Parathyroid adenoma (tissue), 2 donors: ENCODE measurements at regions not wholly inside any gene's neighbourhood (a gene's known extent, or its start where the extent isn't known, plus 50 kb on each side); places are given as distances from the start of the nearest gene placed in this dataset.

ENCODE experiments used
- H2AFZ ChIP-seq: fragments of 300-600 bp; sonication (generic); one replicate; pipeline ENCODE4 v1.7.0; 2017; ENCODE audit warnings: antibody characterized with exemption, mild to moderate bottlenecking
- H3K27ac ChIP-seq: fragments of 300-600 bp; sonication (generic); one replicate; pipeline ENCODE4 v1.7.0; 2017
- H3K27me3 ChIP-seq: fragments of 300-600 bp; sonication (generic); one replicate; pipeline ENCODE4 v1.7.0; 2017; ENCODE audit warnings: low read length; ENCODE audit not compliant: control insufficient read depth, insufficient read depth
- H3K36me3 ChIP-seq: fragments of 300-600 bp; sonication (generic); one replicate; pipeline ENCODE4 v1.7.0; 2017; ENCODE audit warnings: low read length; ENCODE audit not compliant: control insufficient read depth, insufficient read depth
- H3K4me1 ChIP-seq: fragments of 300-600 bp; sonication (generic); one replicate; pipeline ENCODE4 v1.7.0; 2017; ENCODE audit warnings: control low read depth
- H3K4me2 ChIP-seq: fragments of 300-600 bp; sonication (generic); one replicate; pipeline ENCODE4 v1.7.0; 2017; ENCODE audit warnings: low read length
- H3K4me3 ChIP-seq: fragments of 300-600 bp; sonication (generic); one replicate; pipeline ENCODE4 v1.7.0; 2017; ENCODE audit warnings: low read depth, low read length
- H3K79me2 ChIP-seq: fragments of 300-600 bp; sonication (generic); one replicate; pipeline ENCODE4 v1.7.0; 2017; ENCODE audit warnings: control low read depth
- H3K9ac ChIP-seq: fragments of 300-600 bp; sonication (generic); one replicate; pipeline ENCODE4 v1.7.0; 2017; ENCODE audit warnings: mild to moderate bottlenecking
- H3K9me3 ChIP-seq: fragments of 300-600 bp; sonication (generic); one replicate; pipeline ENCODE4 v1.7.0; 2017; ENCODE audit warnings: low read length; ENCODE audit not compliant: control insufficient read depth
- TF ChIP-seq, protein P1 (sequence below): fragments of 300-600 bp; sonication (generic); IDR thresholded peaks from one replicate; pipeline ENCODE4 v1.7.0; 2017; ENCODE audit warnings: antibody characterized with exemption, mild to moderate bottlenecking
- donor health status: primary hyperparathyroidism.

DNA sequence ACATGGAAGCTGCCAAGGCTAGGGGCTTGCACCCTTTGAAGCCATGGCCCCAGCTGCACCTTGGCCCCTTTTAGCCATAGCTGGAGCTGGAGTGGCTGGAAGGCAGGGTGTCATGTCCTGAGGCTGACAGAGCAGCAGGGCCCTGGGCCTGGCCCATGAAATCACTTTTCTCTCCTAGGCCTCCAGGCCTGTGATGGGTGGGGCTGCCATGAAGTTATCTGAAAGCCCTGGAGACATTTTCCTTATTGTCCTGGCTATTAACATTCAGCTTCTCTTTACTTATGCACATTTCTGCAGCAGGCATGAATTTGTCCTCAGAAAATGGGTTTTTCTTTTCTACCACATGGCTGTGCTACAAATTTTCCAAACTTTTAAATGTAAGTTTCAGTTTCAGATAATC, 106.9 kb upstream of the ELMO1 start:
- Histone ChIP-seq H3K27me3 (no peaks in the 10 kb centered on the region), H2AFZ (no peak overlapping the region), H3K4me2 (no peak overlapping the region), H3K4me3 (no peak overlapping the region), H3K4me1 (no peaks in the 10 kb centered on the region), H3K36me3 (no peaks in the 10 kb centered on the region), H3K9ac (no peak overlapping the region), H3K9me3 (no peaks in the 10 kb centered on the region), H3K79me2 (no peaks in the 10 kb centered on the region), H3K27ac (no peak overlapping the region)
- TF ChIP-seq, protein P1, sequence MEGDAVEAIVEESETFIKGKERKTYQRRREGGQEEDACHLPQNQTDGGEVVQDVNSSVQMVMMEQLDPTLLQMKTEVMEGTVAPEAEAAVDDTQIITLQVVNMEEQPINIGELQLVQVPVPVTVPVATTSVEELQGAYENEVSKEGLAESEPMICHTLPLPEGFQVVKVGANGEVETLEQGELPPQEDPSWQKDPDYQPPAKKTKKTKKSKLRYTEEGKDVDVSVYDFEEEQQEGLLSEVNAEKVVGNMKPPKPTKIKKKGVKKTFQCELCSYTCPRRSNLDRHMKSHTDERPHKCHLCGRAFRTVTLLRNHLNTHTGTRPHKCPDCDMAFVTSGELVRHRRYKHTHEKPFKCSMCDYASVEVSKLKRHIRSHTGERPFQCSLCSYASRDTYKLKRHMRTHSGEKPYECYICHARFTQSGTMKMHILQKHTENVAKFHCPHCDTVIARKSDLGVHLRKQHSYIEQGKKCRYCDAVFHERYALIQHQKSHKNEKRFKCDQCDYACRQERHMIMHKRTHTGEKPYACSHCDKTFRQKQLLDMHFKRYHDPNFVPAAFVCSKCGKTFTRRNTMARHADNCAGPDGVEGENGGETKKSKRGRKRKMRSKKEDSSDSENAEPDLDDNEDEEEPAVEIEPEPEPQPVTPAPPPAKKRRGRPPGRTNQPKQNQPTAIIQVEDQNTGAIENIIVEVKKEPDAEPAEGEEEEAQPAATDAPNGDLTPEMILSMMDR = no peak

DNA sequence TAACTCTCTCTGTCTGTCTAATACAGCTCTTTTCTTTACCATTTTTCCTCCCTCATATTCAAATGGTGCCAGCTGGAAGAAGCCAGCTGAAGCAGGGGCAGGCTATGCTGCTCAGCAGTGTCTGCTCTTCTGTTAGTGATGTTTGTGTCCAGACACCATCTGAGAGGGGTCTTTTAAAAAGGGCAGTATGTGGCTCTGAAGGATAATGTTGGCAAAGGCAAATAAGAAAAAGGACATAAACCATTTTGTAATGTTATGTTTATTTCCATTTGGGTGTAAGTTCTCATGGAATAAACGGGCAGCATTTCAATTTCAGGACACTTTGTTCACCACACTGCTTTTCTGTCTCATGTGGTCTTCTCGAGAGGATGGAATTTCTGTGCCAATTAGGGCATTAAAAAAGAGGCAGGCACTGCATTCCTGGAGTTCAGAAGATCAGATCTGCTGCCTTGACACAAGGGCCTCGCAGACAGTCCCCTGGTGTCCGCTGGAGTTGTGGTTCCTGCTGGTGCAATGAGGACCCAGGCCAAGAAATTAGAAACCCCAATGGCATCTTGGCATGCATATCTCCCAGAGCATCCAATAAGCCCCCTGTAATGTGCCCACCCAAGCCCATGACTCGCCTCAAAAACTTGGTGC, 109.0 kb upstream of the ELMO1 start:
- H3K27ac ChIP-seq = no peak overlapping the region
- no peak overlapping the region for H3K4me3 ChIP-seq
- no peak overlapping the region for H3K9ac ChIP-seq
- no peaks in the 10 kb centered on the region for H3K36me3 ChIP-seq
- H3K4me1 ChIP-seq = no peaks in the 10 kb centered on the region
- no peaks in the 10 kb centered on the region for H3K9me3 ChIP-seq
- H3K79me2 ChIP-seq = no peaks in the 10 kb centered on the region
- TF ChIP-seq, protein P1 = no peak
- no peaks in the 10 kb centered on the region for H3K27me3 ChIP-seq
- H3K4me2 ChIP-seq = no peak overlapping the region
- no peak overlapping the region for H2AFZ ChIP-seq

DNA sequence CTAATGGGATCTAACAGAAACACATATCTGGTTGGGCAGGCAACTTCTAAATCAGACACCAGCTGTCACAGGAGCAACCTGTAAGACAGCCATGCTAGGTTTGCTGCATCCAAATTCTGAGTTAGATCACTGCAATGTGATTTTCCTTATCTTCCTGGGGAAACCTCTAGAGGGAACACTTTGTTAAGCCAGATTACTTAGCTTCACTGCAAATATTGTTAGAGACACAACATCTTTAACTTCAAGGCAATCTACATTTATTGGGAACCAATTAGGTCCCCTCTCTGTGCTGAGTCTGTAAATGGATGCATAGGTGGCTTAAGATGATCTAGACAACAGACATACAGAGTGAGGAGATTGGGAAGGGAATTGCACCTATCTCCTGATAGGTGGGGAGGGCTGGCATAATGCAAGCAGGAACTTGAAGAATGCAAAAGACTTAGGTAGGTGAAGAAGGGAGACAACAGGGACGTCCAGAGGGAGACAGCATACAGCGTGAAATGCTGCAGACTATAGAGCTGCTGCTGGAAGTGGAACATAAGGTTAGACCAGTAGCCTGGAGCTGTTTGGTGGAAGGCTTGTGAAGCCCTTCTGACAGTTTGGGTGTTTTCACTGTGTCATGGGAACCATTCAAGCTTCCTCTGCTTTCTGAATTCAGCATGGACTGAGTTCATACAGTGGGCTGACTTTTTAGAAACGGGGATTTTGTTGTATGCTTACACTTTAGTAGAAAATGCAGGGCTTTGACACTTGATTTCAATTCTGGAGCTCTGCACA, 109.8 kb upstream of the ELMO1 start:
- H2AFZ ChIP-seq = no peak overlapping the region

DNA sequence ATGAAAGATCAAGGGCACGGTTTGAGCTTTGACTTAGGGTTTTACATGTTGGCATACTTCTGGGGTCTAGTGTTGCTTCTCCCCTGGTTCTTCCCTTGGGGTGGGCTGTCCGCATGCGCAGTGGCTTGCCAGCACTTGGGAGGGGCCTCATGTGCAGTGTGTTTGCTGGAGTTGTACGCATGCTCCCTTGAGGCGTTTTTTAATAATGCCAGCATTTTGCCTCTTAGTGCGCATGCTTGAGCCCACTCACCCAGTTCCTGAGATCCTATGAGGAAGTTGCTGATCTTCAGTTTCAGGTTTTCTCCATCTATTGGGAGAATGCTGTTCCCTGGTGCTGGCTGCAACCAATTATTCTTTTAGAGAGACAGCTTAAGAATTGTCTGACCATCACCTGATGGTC, 113.4 kb upstream of the GPR141 start:
- H3K4me3 ChIP-seq = no peak overlapping the region
- H3K4me2 ChIP-seq = no peak overlapping the region
- H2AFZ ChIP-seq = no peak overlapping the region
- H3K36me3 ChIP-seq = no peaks in the 10 kb centered on the region
- no peaks in the 10 kb centered on the region for H3K9me3 ChIP-seq
- H3K27ac ChIP-seq = no peak overlapping the region
- H3K27me3 ChIP-seq = no peaks in the 10 kb centered on the region
- H3K9ac ChIP-seq = no peak overlapping the region
- no peaks in the 10 kb centered on the region for H3K79me2 ChIP-seq
- TF ChIP-seq, protein P1 = no peak
- H3K4me1 ChIP-seq = no peaks in the 10 kb centered on the region

More for the DNA sequence above, 109.8 kb upstream of the ELMO1 start:
- Histone ChIP-seq H3K4me1 (no peaks in the 10 kb centered on the region), H3K9me3 (no peaks in the 10 kb centered on the region), H3K27ac (no peak overlapping the region), H3K36me3 (no peaks in the 10 kb centered on the region), H3K27me3 (no peaks in the 10 kb centered on the region), H3K79me2 (no peaks in the 10 kb centered on the region), H3K9ac (no peak overlapping the region), H3K4me3 (no peak overlapping the region), H3K4me2 (no peak overlapping the region)
- TF ChIP-seq, protein P1 = no peak
